CD4-positive, alpha-beta T cell (primary cell): ENCODE measurements at regions not wholly inside any gene's neighbourhood (a gene's known extent, or its start where the extent isn't known, plus 50 kb on each side); places are given as distances from the start of the nearest gene placed in this dataset.

Source experiments
- ATAC-seq: fragments of 200-7000 bp; cut with Tn5 transposase; one replicate; pipeline ENCODE4 v1.10.0; 2022; ENCODE audit warnings: mild to moderate bottlenecking; ENCODE audit not compliant: poor library complexity
- CTCF ChIA-PET: fragments of 350-600 bp; sonication (Branson Sonifier 250); formaldehyde crosslinking; loops from one replicate; lab custom pipeline; 2021; ENCODE audit warnings: antibody characterized with exemption, inconsistent platforms; lab: Charles Lee
- POLR2A ChIA-PET: fragments of 350-600 bp; sonication (Branson Sonifier 250); formaldehyde crosslinking; loops from one replicate; lab custom pipeline; 2021; ENCODE audit warnings: antibody characterized with exemption, inconsistent platforms; lab: Charles Lee
- DNase-seq, 14 experiments: peaks; one replicate each; pipeline ENCODE4 v3.0.0-alpha.2; 2013 to 2020; ENCODE audit warnings: mixed read lengths in 2 of 14
- H3K27ac ChIP-seq, 2 donors: one replicate each; pipeline versions ENCODE4 v1.5.1 to v1.7.0; 2013; ENCODE audit warnings: low read length in 2 of 2, low read depth in 1 of 2, mild to moderate bottlenecking in 1 of 2
- H3K27me3 ChIP-seq, 2 experiments: 1 replicate in 1 of 2; 2 replicates in 1 of 2; pipeline versions ENCODE4 v1.6.1 to v1.7.0; 2013; ENCODE audit warnings: low read length in 2 of 2, control low read depth in 1 of 2, mild to moderate bottlenecking in 1 of 2, moderate library complexity in 1 of 2; ENCODE audit not compliant: insufficient read depth in 2 of 2, control insufficient read depth in 1 of 2
- H3K36me3 ChIP-seq: one replicate; pipeline ENCODE4 v1.6.1; 2013; ENCODE audit warnings: low read length, control low read depth; ENCODE audit not compliant: insufficient read depth
- H3K4me1 ChIP-seq: one replicate; pipeline ENCODE4 v1.6.1; 2013; ENCODE audit warnings: low read length, control low read depth; ENCODE audit not compliant: insufficient read depth
- H3K4me3 ChIP-seq: one replicate; pipeline ENCODE4 v1.5.1; 2013; ENCODE audit warnings: mild to moderate bottlenecking, low read length, moderate library complexity
- H3K9me3 ChIP-seq, 2 experiments: 1 replicate in 1 of 2; 2 replicates in 1 of 2; pipeline versions ENCODE4 v1.6.1 to v1.7.0; 2013; ENCODE audit warnings: low read length in 2 of 2, mild to moderate bottlenecking in 2 of 2, control low read depth in 1 of 2, moderate library complexity in 1 of 2; ENCODE audit not compliant: control insufficient read depth in 1 of 2, insufficient read depth in 1 of 2
- H3K27ac Mint-ChIP-seq: one replicate; pipeline ENCODE4 v1.8.0; 2020; ENCODE audit warnings: mixed read lengths
- H3K27me3 Mint-ChIP-seq: one replicate; pipeline ENCODE4 v1.8.0; 2021; ENCODE audit warnings: mixed read lengths
- H3K36me3 Mint-ChIP-seq: one replicate; pipeline ENCODE4 v1.8.0; 2021; ENCODE audit warnings: low read depth, mixed read lengths
- H3K4me1 Mint-ChIP-seq: one replicate; pipeline ENCODE4 v1.8.0; 2021; ENCODE audit warnings: low read depth, mixed read lengths
- H3K4me3 Mint-ChIP-seq: one replicate; pipeline ENCODE4 v1.8.0; 2020; ENCODE audit warnings: mild to moderate bottlenecking, mixed read lengths
- H3K9me3 Mint-ChIP-seq: one replicate; pipeline ENCODE4 v1.8.0; 2020; ENCODE audit warnings: mixed read lengths
- intact Hi-C, 2 experiments: fragments of 100-400 bp; cut with DNase I in 1 of 2; cut with micrococcal nuclease in 1 of 2; formaldehyde crosslinking; loops; one replicate each; pipeline versions ENCODE4 v1.15.1 to v1.9.0; 2023 to 2025; cut with DNase I, micrococcal nuclease
- TF ChIP-seq, protein P1 (sequence below): fragments of 200-600 bp; IDR thresholded peaks from one replicate; pipeline ENCODE4 v1.8.0; 2022; ENCODE audit warnings: antibody characterized with exemption, mild to moderate bottlenecking

DNA sequence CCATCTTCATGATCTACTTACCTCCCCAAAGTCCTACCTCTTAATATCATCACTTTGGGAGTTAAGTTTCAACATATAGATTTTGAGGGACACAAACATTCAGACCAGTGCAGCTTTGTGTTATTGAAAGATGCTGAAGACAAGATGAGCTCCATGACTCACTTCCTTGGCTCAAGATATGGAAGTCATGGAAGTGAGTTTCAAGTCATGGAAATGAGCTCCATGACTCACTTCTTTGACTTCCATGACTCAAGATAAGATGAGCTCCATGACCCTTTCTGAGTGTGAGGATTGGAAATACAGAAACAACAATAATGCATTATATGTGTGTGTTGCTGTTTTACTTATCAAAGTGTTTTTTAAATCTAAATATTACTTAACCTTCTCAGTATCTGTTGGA is 170.2 kb upstream of the TPRG1 start:
- TF ChIP-seq, protein P1, sequence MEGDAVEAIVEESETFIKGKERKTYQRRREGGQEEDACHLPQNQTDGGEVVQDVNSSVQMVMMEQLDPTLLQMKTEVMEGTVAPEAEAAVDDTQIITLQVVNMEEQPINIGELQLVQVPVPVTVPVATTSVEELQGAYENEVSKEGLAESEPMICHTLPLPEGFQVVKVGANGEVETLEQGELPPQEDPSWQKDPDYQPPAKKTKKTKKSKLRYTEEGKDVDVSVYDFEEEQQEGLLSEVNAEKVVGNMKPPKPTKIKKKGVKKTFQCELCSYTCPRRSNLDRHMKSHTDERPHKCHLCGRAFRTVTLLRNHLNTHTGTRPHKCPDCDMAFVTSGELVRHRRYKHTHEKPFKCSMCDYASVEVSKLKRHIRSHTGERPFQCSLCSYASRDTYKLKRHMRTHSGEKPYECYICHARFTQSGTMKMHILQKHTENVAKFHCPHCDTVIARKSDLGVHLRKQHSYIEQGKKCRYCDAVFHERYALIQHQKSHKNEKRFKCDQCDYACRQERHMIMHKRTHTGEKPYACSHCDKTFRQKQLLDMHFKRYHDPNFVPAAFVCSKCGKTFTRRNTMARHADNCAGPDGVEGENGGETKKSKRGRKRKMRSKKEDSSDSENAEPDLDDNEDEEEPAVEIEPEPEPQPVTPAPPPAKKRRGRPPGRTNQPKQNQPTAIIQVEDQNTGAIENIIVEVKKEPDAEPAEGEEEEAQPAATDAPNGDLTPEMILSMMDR = no peak

DNA sequence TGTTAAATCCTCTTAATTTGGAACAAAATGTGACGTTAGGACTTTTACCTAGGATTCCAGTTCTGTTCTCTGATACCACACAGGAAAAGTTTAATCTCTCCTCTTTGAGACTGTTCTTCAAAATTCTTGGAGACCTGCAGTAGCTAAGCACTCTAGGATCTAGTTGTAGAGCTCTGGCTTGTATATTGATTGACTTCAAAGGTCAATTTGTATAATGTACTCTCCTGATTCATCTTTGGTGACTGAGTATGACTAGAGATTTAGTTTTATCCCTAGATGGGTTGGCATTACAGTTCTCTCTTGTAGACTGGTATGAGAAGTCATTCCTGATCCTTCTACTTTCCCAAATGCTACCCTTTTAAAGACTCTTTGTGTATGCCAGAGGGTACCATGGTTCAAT is 168.4 kb upstream of the TPRG1 start:
- Mint-ChIP-seq H3K27me3 (no peaks in the 10 kb centered on the region), H3K4me1 (no peaks in the 10 kb centered on the region), H3K4me3 (no peak overlapping the region), H3K36me3 (no peaks in the 10 kb centered on the region), H3K27ac (no peak overlapping the region), H3K9me3 (no peaks in the 10 kb centered on the region)
- no peaks in the 10 kb centered on the region for H3K9me3 ChIP-seq
- no peak overlapping the region for H3K4me3 ChIP-seq
- CTCF ChIA-PET = no interaction called here
- H3K36me3 ChIP-seq = no peaks in the 10 kb centered on the region
- no peaks in the 10 kb centered on the region for H3K27me3 ChIP-seq
- ATAC-seq (no peak), DNase-seq (no peak)
- TF ChIP-seq, protein P1 = no peak
- intact Hi-C loops = no loop called here
- POLR2A ChIA-PET = no interaction called here
- no peaks in the 10 kb centered on the region for H3K4me1 ChIP-seq
- no peak overlapping the region for H3K27ac ChIP-seq

More for the DNA sequence above, 170.2 kb upstream of the TPRG1 start:
- Histone ChIP-seq H3K4me3 (no peak overlapping the region), H3K9me3 (no peaks in the 10 kb centered on the region), H3K27me3 (no peaks in the 10 kb centered on the region), H3K4me1 (no peaks in the 10 kb centered on the region), H3K27ac (no peak overlapping the region), H3K36me3 (no peaks in the 10 kb centered on the region)
- ChIA-PET POLR2A (no interaction called here), CTCF (interaction anchor here (1.2 kb wide), 1 partner anchor 29 kb away, joined by 5 read pairs; no protein-coding TSS in a partner anchor)
- Mint-ChIP-seq H3K4me1 (no peaks in the 10 kb centered on the region), H3K27ac (no peak overlapping the region), H3K9me3 (no peaks in the 10 kb centered on the region), H3K27me3 (no peaks in the 10 kb centered on the region), H3K4me3 (no peak overlapping the region), H3K36me3 (no peaks in the 10 kb centered on the region)
- intact Hi-C loops = no loop called here
- no peak for ATAC-seq
- DNase-seq = no peak

DNA sequence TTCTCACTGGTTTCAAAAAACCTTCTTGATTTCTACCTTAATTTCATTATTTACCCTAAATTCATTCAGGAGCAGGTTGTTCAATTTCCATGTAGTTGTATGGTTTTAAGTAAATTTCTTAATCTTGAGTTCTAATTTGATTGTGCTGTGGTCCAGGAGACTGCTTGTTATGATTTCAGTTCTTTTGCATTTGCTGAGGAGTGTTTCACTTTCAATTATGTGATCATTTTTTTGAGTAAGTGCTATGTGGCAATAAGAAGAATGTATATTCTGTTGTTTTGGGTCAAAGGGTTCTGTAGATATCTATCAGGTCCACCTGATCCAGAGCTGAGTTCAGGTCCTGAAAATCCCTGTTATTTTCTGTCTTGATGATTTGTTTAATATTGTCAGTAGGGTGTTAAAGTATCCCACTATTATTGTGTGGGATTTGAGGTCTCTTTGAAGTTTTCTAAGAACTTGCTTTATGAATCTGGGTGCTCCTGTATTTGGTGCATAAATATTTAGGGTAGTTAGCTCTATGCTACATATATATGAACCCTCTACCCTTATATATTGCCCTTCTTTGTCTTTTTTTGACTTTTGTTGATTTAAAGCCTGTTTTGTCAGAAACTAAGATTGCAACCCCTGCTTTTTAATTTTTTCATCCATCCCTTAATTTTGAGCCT is 158.4 kb upstream of the TPRG1 start:
- Histone ChIP-seq H3K4me1 (no peaks in the 10 kb centered on the region), H3K27me3 (no peaks in the 10 kb centered on the region), H3K9me3 (peaks cover 4 to 8% of the 10 kb centered on the region in 2 experiments), H3K27ac (no peak overlapping the region), H3K36me3 (no peaks in the 10 kb centered on the region), H3K4me3 (no peak overlapping the region)
- CTCF ChIA-PET = no interaction called here
- H3K4me1 Mint-ChIP-seq = no peaks in the 10 kb centered on the region
- no peaks in the 10 kb centered on the region for H3K36me3 Mint-ChIP-seq
- no peak for DNase-seq
- no peak for ATAC-seq
- TF ChIP-seq, protein P1 = no peak
- no peak overlapping the region for H3K27ac Mint-ChIP-seq
- H3K4me3 Mint-ChIP-seq = no peak overlapping the region
- H3K9me3 Mint-ChIP-seq = peaks cover 12% of the 10 kb centered on the region
- H3K27me3 Mint-ChIP-seq = no peaks in the 10 kb centered on the region
- intact Hi-C loops = no loop called here
- POLR2A ChIA-PET = no interaction called here
